GM19452 (cell line): ENCODE measurements at regions not wholly inside any gene's neighbourhood (a gene's known extent, or its start where the extent isn't known, plus 50 kb on each side); places are given as distances from the start of the nearest gene placed in this dataset.
A peak's percentile ranks its signal among the peaks of the same experiment; 100 is the strongest.
"Not testable (repeated sequence)": the region's sequence is repeated elsewhere in the genome, so short reads cannot be mapped to it uniquely, and the experiment has no call there.

ENCODE experiments used
- ATAC-seq: cut with Tn5 transposase; IDR thresholded peaks from one replicate; pipeline ENCODE4 v1.9.1; 2021; ENCODE audit not compliant: unreplicated experiment

GRCh38 chr21:28487455-28488070 is 505.1 kb downstream of the LTN1 start:
- no peak for ATAC-seq

- ATAC-seq = no peak
These were observed 507.2 kb downstream of the LTN1 start for GRCh38 chr21:28485301-28486022.

- no peak for ATAC-seq
These were observed 509.2 kb downstream of the LTN1 start for GRCh38 chr21:28483301-28484035.

- no peak for ATAC-seq
These were observed 510.0 kb downstream of the LTN1 start for GRCh38 chr21:28482657-28483056.

- ATAC-seq = peak; percentile 64
These were observed 512.2 kb downstream of the LTN1 start for GRCh38 chr21:28480470-28480869.

- no peak for ATAC-seq
These were observed 519.0 kb downstream of the LTN1 start for GRCh38 chr21:28473530-28474220.

- ATAC-seq = not testable (repeated sequence)
These were observed 520.1 kb downstream of the LTN1 start for GRCh38 chr21:28472543-28472942.

GRCh38 chr21:28464988-28465387 is 527.7 kb downstream of the LTN1 start:
- ATAC-seq = no peak

- ATAC-seq = no peak
These were observed 528.6 kb downstream of the LTN1 start for GRCh38 chr21:28464095-28464494.

GRCh38 chr21:28459193-28459592 is 533.5 kb downstream of the LTN1 start:
- ATAC-seq = no peak

GRCh38 chr21:28458446-28458845 is 534.2 kb downstream of the LTN1 start:
- no peak for ATAC-seq

GRCh38 chr21:28455253-28455600 is 537.5 kb downstream of the LTN1 start:
- no peak for ATAC-seq

- no peak for ATAC-seq
These were observed 538.0 kb downstream of the LTN1 start for GRCh38 chr21:28454564-28455252.

GRCh38 chr21:28447462-28447861 is 545.2 kb downstream of the LTN1 start:
- ATAC-seq = no peak

GRCh38 chr21:28445141-28445830 is 547.4 kb downstream of the LTN1 start:
- no peak for ATAC-seq

- no peak for ATAC-seq
These were observed 548.1 kb downstream of the LTN1 start for GRCh38 chr21:28444557-28444956.

GRCh38 chr21:28444111-28444510 is 548.6 kb downstream of the LTN1 start:
- no peak for ATAC-seq

- no peak for ATAC-seq
These were observed 550.1 kb downstream of the LTN1 start for GRCh38 chr21:28442624-28443023.

GRCh38 chr21:28442085-28442484 is 550.6 kb downstream of the LTN1 start:
- no peak for ATAC-seq

- no peak for ATAC-seq
These were observed 552.9 kb downstream of the LTN1 start for GRCh38 chr21:28439788-28440187.
